Adrenal gland (tissue), 9 donors: ENCODE measurements at regions not wholly inside any gene's neighbourhood (a gene's known extent, or its start where the extent isn't known, plus 50 kb on each side); places are given as distances from the start of the nearest gene placed in this dataset.

ENCODE experiments used
- DNase-seq, 7 donors: peaks; one replicate each; pipeline ENCODE4 v3.0.0-alpha.2; 2019 to 2020
- H3K27ac ChIP-seq, 5 donors: fragments of 200-600 bp; sonication (generic) in 4 of 5; 1 replicate in 3 of 5; 2 replicates in 2 of 5; pipeline versions ENCODE4 v1.5.1 to v1.8.0; 2016 to 2020; ENCODE audit warnings: mild to moderate bottlenecking in 1 of 5
- H3K27me3 ChIP-seq: fragments of 200-600 bp; 2 replicates; pipeline ENCODE4 v1.8.0; 2021
- H3K36me3 ChIP-seq, 2 donors: fragments of 200-600 bp; replicated peaks in 1 of 2; 1 replicate in 1 of 2; 2 replicates in 1 of 2; pipeline versions ENCODE4 v1.5.1 to v1.8.0; 2018 to 2022
- H3K4me1 ChIP-seq, 2 donors: fragments of 200-600 bp; replicated peaks in 1 of 2; 1 replicate in 1 of 2; 2 replicates in 1 of 2; pipeline versions ENCODE4 v1.5.1 to v1.8.0; 2018 to 2021
- H3K4me3 ChIP-seq, 4 donors: fragments of 200-600 bp; sonication (generic) in 3 of 4; one replicate each; pipeline ENCODE4 v1.5.1; 2016 to 2018
- H3K9me3 ChIP-seq, 3 donors: fragments of 200-600 bp; sonication (generic) in 1 of 3; replicated peaks in 1 of 3; 1 replicate in 2 of 3; 2 replicates in 1 of 3; pipeline versions ENCODE4 v1.5.1 to v1.8.0; 2016 to 2021
- CTCF ChIP-seq, 6 experiments: fragments of 450-650 bp in 4 of 6; fragments of 200-600 bp in 2 of 6; sonication (generic) in 1 of 6; IDR thresholded peaks; 1 replicate in 5 of 6; 2 replicates in 1 of 6; pipeline versions ENCODE4 v1.5.1 to v1.8.0; 2016 to 2021; ENCODE audit warnings: antibody characterized with exemption in 6 of 6, mild to moderate bottlenecking in 2 of 6, moderate library complexity in 1 of 6
- POLR2A ChIP-seq, 2 donors: fragments of 450-650 bp; IDR thresholded peaks; one replicate each; pipeline ENCODE4 v1.6.1; 2017; ENCODE audit warnings: antibody characterized with exemption in 2 of 2, mild to moderate bottlenecking in 2 of 2, moderate library complexity in 1 of 2
- WGBS, 4 donors: extraction: QIAGEN DNeasy Blood & Tissue Kit in 2 of 4; methylation state at CpG; one replicate each; pipeline versions ENCODE4 v1.1.5 to v1.1.7; 2013 to 2017; 5-methylcytosine and 5-hydroxymethylcytosine counted together
- intact Hi-C, 2 donors: fragments of 100-400 bp; cut with DNase I; formaldehyde crosslinking; loops; one replicate each; pipeline versions ENCODE4 v1.14.1 to v1.15.0; 2022 to 2023
- donor health status: healthy with polysubstance abuse.
- donor health status: Bipolar disorder and iron deficiency.
- donor health status: DM: yes; HTN: yes; CAD: no.
- donor health status: DM: no; HTN: no; CAD: no.
- donor health status: DM: no; HTN: no; CAD: no.

- no peak for TF ChIP-seq POLR2A (IDR thresholded peaks at IDR 0.05)
- no peak for TF ChIP-seq CTCF (IDR thresholded peaks at IDR 0.05)
- Histone ChIP-seq H3K36me3 (no peaks in the 10 kb centered on the region), H3K27me3 (no peaks in the 10 kb centered on the region), H3K4me1 (no peaks in the 10 kb centered on the region), H3K9me3 (no peaks in the 10 kb centered on the region), H3K4me3 (no peak overlapping the region), H3K27ac (no peak overlapping the region)
- DNase-seq, result no peak
- intact Hi-C loops, result no loop called here
- WGBS, 4 donors, result 21 to 45% (median 33%) methylated on average over 2 of the region's 2 CpGs
Observed at GRCh38 chr4:181645489-181645888, 597.7 kb upstream of the TENM3 start.

GRCh38 chr4:181646864-181647263 is 596.3 kb upstream of the TENM3 start:
- no peaks in the 10 kb centered on the region for H3K36me3 ChIP-seq
- H3K27ac ChIP-seq, result no peak overlapping the region
- H3K27me3 ChIP-seq, result no peaks in the 10 kb centered on the region
- H3K4me1 ChIP-seq, result no peaks in the 10 kb centered on the region
- no peak for TF ChIP-seq CTCF (IDR thresholded peaks at IDR 0.05)
- TF ChIP-seq POLR2A (IDR thresholded peaks at IDR 0.05), result no peak
- DNase-seq, result no peak
- intact Hi-C loops, result no loop called here
- no peaks in the 10 kb centered on the region for H3K9me3 ChIP-seq
- no peak overlapping the region for H3K4me3 ChIP-seq
- 86 to 91% (median 89%) methylated on average over 6 of the region's 6 CpGs for WGBS, 4 donors

- WGBS, 4 donors, result 59 to 71% (median 68%) methylated on average over 19 of the region's 19 CpGs
- Histone ChIP-seq H3K27me3 (no peaks in the 10 kb centered on the region), H3K36me3 (no peaks in the 10 kb centered on the region), H3K9me3 (no peaks in the 10 kb centered on the region), H3K4me3 (no peak overlapping the region), H3K4me1 (no peaks in the 10 kb centered on the region), H3K27ac (no peak overlapping the region)
- DNase-seq, result no peak
- intact Hi-C loops, result no loop called here
- TF ChIP-seq POLR2A (IDR thresholded peaks at IDR 0.05) (no peak), CTCF (IDR thresholded peaks at IDR 0.05) (no peak)
Observed at GRCh38 chr4:181647396-181648147, 595.6 kb upstream of the TENM3 start.

GRCh38 chr4:181650033-181650825 is 593.0 kb upstream of the TENM3 start:
- Histone ChIP-seq H3K36me3 (no peaks in the 10 kb centered on the region), H3K9me3 (no peaks in the 10 kb centered on the region), H3K4me3 (no peak overlapping the region), H3K27me3 (no peaks in the 10 kb centered on the region), H3K4me1 (no peaks in the 10 kb centered on the region), H3K27ac (no peak overlapping the region)
- TF ChIP-seq POLR2A (IDR thresholded peaks at IDR 0.05) (no peak), CTCF (IDR thresholded peaks at IDR 0.05) (no peak)
- WGBS, 4 donors, result 67 to 86% (median 75%) methylated on average over 4 of the region's 4 CpGs
- intact Hi-C loops, result no loop called here
- no peak for DNase-seq
